Neutrophil (primary cell): ENCODE measurements at regions not wholly inside any gene's neighbourhood (a gene's known extent, or its start where the extent isn't known, plus 50 kb on each side); places are given as distances from the start of the nearest gene placed in this dataset.

Experiments
- H3K27ac ChIP-seq: fragments of 200-600 bp; sonication (generic); 2 replicates; pipeline ENCODE4 v1.5.1; 2016; ENCODE audit warnings: mild to moderate bottlenecking, moderate library complexity
- H3K27me3 ChIP-seq: fragments of 200-600 bp; sonication (generic); 2 replicates; pipeline ENCODE4 v1.6.0; 2016; ENCODE audit warnings: mild to moderate bottlenecking
- H3K36me3 ChIP-seq: fragments of 200-600 bp; sonication (generic); 2 replicates; pipeline ENCODE4 v1.5.1; 2017
- H3K4me1 ChIP-seq, 2 experiments: fragments of 200-600 bp in 1 of 2; sonication (generic) in 1 of 2; 1 replicate in 1 of 2; 2 replicates in 1 of 2; pipeline versions ENCODE4 v1.5.1 to v1.6.1; 2013 to 2016; ENCODE audit warnings: low read depth in 1 of 2, low read length in 1 of 2, mild to moderate bottlenecking in 1 of 2, moderate library complexity in 1 of 2; ENCODE audit not compliant: control insufficient read depth in 1 of 2, insufficient read depth in 1 of 2
- H3K4me3 ChIP-seq, 2 experiments: fragments of 200-600 bp in 1 of 2; sonication (generic) in 1 of 2; 1 replicate in 1 of 2; 2 replicates in 1 of 2; pipeline ENCODE4 v1.5.1; 2013 to 2016; ENCODE audit warnings: low read depth in 1 of 2, low read length in 1 of 2, mild to moderate bottlenecking in 1 of 2, moderate library complexity in 1 of 2
- H3K9me3 ChIP-seq: fragments of 200-600 bp; sonication (generic); 2 replicates; pipeline ENCODE4 v1.5.1; 2016
- TF ChIP-seq, protein P1 (sequence below): fragments of 200-600 bp; sonication (generic); IDR thresholded peaks from 2 replicates; pipeline ENCODE4 v1.5.1; 2016; ENCODE audit warnings: antibody characterized with exemption

DNA sequence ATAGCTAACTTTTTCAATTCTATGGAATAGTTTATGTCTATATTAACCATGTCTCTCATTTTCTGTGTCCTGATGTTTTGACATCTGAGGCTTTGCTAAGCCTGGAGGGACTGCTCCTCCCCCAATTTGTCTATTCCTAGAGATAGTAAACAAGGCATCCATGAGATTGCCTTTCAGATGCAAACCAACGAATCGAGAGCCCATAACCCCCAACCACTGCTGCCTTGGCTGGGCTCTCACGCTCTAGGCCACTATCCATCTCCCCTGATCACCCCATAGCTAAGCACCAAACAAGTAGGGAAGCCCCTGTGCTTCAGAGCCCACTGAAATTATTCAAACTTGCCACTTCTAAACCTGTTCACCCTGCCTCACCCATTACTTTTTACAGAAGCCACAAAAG, 437.7 kb downstream of the SETD4 start:
- Histone ChIP-seq H3K27ac (no peak overlapping the region), H3K4me1 (no peaks in the 10 kb centered on the region), H3K9me3 (no peaks in the 10 kb centered on the region), H3K27me3 (no peaks in the 10 kb centered on the region), H3K36me3 (no peaks in the 10 kb centered on the region), H3K4me3 (no peak overlapping the region)
- TF ChIP-seq, protein P1, sequence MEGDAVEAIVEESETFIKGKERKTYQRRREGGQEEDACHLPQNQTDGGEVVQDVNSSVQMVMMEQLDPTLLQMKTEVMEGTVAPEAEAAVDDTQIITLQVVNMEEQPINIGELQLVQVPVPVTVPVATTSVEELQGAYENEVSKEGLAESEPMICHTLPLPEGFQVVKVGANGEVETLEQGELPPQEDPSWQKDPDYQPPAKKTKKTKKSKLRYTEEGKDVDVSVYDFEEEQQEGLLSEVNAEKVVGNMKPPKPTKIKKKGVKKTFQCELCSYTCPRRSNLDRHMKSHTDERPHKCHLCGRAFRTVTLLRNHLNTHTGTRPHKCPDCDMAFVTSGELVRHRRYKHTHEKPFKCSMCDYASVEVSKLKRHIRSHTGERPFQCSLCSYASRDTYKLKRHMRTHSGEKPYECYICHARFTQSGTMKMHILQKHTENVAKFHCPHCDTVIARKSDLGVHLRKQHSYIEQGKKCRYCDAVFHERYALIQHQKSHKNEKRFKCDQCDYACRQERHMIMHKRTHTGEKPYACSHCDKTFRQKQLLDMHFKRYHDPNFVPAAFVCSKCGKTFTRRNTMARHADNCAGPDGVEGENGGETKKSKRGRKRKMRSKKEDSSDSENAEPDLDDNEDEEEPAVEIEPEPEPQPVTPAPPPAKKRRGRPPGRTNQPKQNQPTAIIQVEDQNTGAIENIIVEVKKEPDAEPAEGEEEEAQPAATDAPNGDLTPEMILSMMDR = no peak

- Histone ChIP-seq H3K4me3 (no peak overlapping the region), H3K27ac (no peak overlapping the region), H3K27me3 (no peaks in the 10 kb centered on the region), H3K9me3 (no peaks in the 10 kb centered on the region), H3K36me3 (no peaks in the 10 kb centered on the region), H3K4me1 (peaks cover 0 to 5% of the 10 kb centered on the region in 2 experiments)
- TF ChIP-seq, protein P1 = no peak
Measured at GRCh38 chr21:35619184-35619583, 441.1 kb downstream of the SETD4 start.

DNA sequence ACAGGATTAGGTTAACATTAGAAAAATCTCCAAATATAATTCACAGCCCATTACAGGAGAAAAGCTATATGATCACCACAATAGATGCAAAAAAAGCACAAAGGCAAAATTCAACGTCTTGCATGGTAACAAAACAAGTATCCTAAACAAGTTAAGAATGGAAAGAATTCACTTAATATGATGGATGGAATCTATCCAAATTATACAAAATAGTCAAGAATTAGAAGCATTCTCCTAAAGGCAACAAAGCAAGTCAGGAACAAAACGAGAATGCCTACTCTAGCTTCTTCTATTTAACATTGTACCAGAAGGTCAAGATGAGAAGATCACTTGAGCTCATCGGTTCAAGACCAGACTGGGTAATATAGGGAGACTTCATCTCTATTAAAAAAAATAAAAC, 442.8 kb downstream of the SETD4 start:
- no peaks in the 10 kb centered on the region for H3K36me3 ChIP-seq

DNA sequence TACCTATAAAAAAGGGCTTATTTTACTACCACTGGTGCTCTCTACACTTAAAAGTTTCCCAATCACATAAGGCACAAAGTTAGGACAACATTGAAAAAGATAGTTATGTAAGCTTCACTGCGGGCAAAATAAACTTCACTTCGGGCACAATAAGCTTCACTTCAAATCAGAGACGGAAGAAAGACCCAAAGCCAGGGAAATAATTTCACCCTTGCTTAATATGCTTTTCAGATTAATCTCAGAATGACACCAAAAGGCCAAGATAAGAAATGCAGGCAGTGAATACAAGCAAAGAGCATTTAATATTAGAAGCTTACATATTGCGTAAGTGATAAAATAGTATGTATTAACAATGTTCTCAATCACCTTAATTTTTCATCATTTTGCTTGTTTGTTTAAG, 444.2 kb downstream of the SETD4 start:
- no peaks in the 10 kb centered on the region for H3K9me3 ChIP-seq
- TF ChIP-seq, protein P1 = no peak
- no peak overlapping the region for H3K4me3 ChIP-seq
- no peaks in the 10 kb centered on the region for H3K36me3 ChIP-seq
- peaks cover 0 to 13% of the 10 kb centered on the region in 2 experiments for H3K4me1 ChIP-seq
- H3K27ac ChIP-seq = no peak overlapping the region
- H3K27me3 ChIP-seq = no peaks in the 10 kb centered on the region

More for the DNA sequence above, 442.8 kb downstream of the SETD4 start:
- Histone ChIP-seq H3K27me3 (no peaks in the 10 kb centered on the region), H3K9me3 (no peaks in the 10 kb centered on the region), H3K4me1 (peaks cover 0 to 13% of the 10 kb centered on the region in 2 experiments), H3K4me3 (no peak overlapping the region), H3K27ac (no peak overlapping the region)
- TF ChIP-seq, protein P1 = no peak

DNA sequence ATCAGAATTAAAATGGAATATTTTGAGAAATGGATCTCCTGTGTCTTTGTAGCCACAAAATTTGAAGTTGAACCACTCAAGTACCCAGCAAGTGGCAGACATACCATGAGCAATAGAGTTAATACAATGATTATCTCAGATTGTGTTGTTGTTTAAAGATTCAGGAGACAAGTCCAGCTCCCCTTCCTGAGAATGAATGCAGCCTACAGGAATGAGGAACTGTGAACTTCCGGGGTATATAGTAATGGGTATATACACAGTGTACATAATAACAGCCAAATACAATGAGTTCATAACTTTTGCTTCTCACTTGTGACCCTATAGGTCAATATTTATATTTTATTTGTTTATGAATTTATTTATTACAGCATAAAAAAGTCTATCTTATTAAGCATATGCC, 445.0 kb downstream of the SETD4 start:
- Histone ChIP-seq H3K4me1 (peaks cover 0 to 13% of the 10 kb centered on the region in 2 experiments), H3K27me3 (no peaks in the 10 kb centered on the region)
- TF ChIP-seq, protein P1 = no peak

More for the DNA sequence above, 445.0 kb downstream of the SETD4 start:
- no peak overlapping the region for H3K27ac ChIP-seq
- no peaks in the 10 kb centered on the region for H3K36me3 ChIP-seq
- H3K9me3 ChIP-seq = no peaks in the 10 kb centered on the region
- no peak overlapping the region for H3K4me3 ChIP-seq
